HepG2 (cell line): ENCODE measurements at regions not wholly inside any gene's neighbourhood (a gene's known extent, or its start where the extent isn't known, plus 50 kb on each side); places are given as distances from the start of the nearest gene placed in this dataset.

Source experiments
- AHR ChIP-seq: IDR thresholded peaks from 2 replicates; pipeline ENCODE4 v1.6.1; 2018; ENCODE audit warnings: missing genetic modification reagents, missing compliant biosample characterization
- SMAD9 ChIP-seq: sonication (generic); formaldehyde crosslinking; IDR thresholded peaks from 2 replicates; pipeline ENCODE4 v1.5.1; 2020; ENCODE audit warnings: mild to moderate bottlenecking, missing genetic modification reagents
- U2AF1 ChIP-seq: fragments of 200-400 bp; formaldehyde crosslinking; optimal IDR thresholded peaks from 2 replicates; pipeline ENCODE3; 2017; ENCODE audit warnings: mild to moderate bottlenecking, low read depth, low read length
- ZNF780A ChIP-seq: sonication (generic); formaldehyde crosslinking; IDR thresholded peaks from 2 replicates; pipeline ENCODE4 v1.8.0; 2022; ENCODE audit warnings: mild to moderate bottlenecking, missing genetic modification reagents, moderate library complexity
- TF ChIP-seq, protein P1 (sequence below): sonication (generic); formaldehyde crosslinking; IDR thresholded peaks from 2 replicates; pipeline ENCODE4 v1.5.0; 2020; ENCODE audit warnings: mild to moderate bottlenecking, missing genetic modification reagents, borderline replicate concordance
- TF ChIP-seq, protein P2 (sequence below): sonication (generic); formaldehyde crosslinking; IDR thresholded peaks from 2 replicates; pipeline ENCODE4 v1.4.0; 2020; ENCODE audit warnings: missing genetic modification reagents

GRCh38 chr7:42673951-42674350 lies 237.9 kb downstream of the C7orf25 start (continued):
- TF ChIP-seq, protein P1, sequence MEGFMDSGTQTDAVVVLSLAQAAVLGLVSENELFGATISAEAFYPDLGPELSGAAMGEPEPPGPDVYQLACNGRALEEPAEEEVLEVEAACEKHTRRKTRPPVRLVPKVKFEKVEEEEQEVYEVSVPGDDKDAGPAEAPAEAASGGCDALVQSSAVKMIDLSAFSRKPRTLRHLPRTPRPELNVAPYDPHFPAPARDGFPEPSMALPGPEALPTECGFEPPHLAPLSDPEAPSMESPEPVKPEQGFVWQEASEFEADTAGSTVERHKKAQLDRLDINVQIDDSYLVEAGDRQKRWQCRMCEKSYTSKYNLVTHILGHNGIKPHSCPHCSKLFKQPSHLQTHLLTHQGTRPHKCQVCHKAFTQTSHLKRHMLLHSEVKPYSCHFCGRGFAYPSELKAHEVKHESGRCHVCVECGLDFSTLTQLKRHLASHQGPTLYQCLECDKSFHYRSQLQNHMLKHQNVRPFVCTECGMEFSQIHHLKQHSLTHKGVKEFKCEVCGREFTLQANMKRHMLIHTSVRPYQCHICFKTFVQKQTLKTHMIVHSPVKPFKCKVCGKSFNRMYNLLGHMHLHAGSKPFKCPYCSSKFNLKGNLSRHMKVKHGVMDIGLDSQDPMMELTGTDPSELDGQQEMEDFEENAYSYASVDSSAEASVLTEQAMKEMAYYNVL, result no peak
- TF ChIP-seq, protein P2, sequence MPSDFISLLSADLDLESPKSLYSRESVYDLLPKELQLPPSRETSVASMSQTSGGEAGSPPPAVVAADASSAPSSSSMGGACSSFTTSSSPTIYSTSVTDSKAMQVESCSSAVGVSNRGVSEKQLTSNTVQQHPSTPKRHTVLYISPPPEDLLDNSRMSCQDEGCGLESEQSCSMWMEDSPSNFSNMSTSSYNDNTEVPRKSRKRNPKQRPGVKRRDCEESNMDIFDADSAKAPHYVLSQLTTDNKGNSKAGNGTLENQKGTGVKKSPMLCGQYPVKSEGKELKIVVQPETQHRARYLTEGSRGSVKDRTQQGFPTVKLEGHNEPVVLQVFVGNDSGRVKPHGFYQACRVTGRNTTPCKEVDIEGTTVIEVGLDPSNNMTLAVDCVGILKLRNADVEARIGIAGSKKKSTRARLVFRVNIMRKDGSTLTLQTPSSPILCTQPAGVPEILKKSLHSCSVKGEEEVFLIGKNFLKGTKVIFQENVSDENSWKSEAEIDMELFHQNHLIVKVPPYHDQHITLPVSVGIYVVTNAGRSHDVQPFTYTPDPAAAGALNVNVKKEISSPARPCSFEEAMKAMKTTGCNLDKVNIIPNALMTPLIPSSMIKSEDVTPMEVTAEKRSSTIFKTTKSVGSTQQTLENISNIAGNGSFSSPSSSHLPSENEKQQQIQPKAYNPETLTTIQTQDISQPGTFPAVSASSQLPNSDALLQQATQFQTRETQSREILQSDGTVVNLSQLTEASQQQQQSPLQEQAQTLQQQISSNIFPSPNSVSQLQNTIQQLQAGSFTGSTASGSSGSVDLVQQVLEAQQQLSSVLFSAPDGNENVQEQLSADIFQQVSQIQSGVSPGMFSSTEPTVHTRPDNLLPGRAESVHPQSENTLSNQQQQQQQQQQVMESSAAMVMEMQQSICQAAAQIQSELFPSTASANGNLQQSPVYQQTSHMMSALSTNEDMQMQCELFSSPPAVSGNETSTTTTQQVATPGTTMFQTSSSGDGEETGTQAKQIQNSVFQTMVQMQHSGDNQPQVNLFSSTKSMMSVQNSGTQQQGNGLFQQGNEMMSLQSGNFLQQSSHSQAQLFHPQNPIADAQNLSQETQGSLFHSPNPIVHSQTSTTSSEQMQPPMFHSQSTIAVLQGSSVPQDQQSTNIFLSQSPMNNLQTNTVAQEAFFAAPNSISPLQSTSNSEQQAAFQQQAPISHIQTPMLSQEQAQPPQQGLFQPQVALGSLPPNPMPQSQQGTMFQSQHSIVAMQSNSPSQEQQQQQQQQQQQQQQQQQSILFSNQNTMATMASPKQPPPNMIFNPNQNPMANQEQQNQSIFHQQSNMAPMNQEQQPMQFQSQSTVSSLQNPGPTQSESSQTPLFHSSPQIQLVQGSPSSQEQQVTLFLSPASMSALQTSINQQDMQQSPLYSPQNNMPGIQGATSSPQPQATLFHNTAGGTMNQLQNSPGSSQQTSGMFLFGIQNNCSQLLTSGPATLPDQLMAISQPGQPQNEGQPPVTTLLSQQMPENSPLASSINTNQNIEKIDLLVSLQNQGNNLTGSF (CRISPR knock-in tag), result no peak
- TF ChIP-seq U2AF1, result no peak
- no peak for TF ChIP-seq ZNF780A
- no peak for TF ChIP-seq SMAD9 (CRISPR knock-in tag)
- no peak for TF ChIP-seq AHR
